HG03095 (cell line): ENCODE measurements at regions not wholly inside any gene's neighbourhood (a gene's known extent, or its start where the extent isn't known, plus 50 kb on each side); places are given as distances from the start of the nearest gene placed in this dataset.

ENCODE experiments used
- ATAC-seq: cut with Tn5 transposase; IDR thresholded peaks from one replicate; pipeline ENCODE4 v1.9.1; 2021; ENCODE audit warnings: moderate library complexity; ENCODE audit not compliant: unreplicated experiment

- no peak for ATAC-seq
These were observed 242.4 kb downstream of the LPIN1 start for GRCh38 chr2:11988691-11989353.

- ATAC-seq: no peak
These were observed 242.9 kb downstream of the LPIN1 start for GRCh38 chr2:11989354-11989703.

GRCh38 chr2:11990576-11990975 is 244.1 kb downstream of the LPIN1 start:
- no peak for ATAC-seq

GRCh38 chr2:11993749-11994148 is 247.3 kb downstream of the LPIN1 start:
- no peak for ATAC-seq

GRCh38 chr2:11995456-11995855 is 249.0 kb downstream of the LPIN1 start:
- no peak for ATAC-seq

GRCh38 chr2:11996618-11997017 is 250.2 kb downstream of the LPIN1 start:
- no peak for ATAC-seq

GRCh38 chr2:11997142-11997541 is 250.7 kb downstream of the LPIN1 start:
- no peak for ATAC-seq

GRCh38 chr2:11998218-11998617 is 251.8 kb downstream of the LPIN1 start:
- ATAC-seq: peak; percentile 49

- ATAC-seq: peak; percentile 51
These were observed 252.4 kb downstream of the LPIN1 start for GRCh38 chr2:11998626-11999378.

- no peak for ATAC-seq
These were observed 255.2 kb downstream of the LPIN1 start for GRCh38 chr2:12001621-12002020.

GRCh38 chr2:12002215-12002614 is 255.8 kb downstream of the LPIN1 start:
- ATAC-seq: no peak

GRCh38 chr2:12004713-12005112 is 258.3 kb downstream of the LPIN1 start:
- no peak for ATAC-seq

- peak; percentile 64 for ATAC-seq
These were observed 259.7 kb downstream of the LPIN1 start for GRCh38 chr2:12005886-12006681.

GRCh38 chr2:12006850-12007249 is 260.4 kb downstream of the LPIN1 start:
- ATAC-seq: no peak

GRCh38 chr2:12007282-12007681 is 260.9 kb downstream of the LPIN1 start:
- no peak for ATAC-seq

GRCh38 chr2:12008425-12009061 is 262.1 kb downstream of the LPIN1 start:
- ATAC-seq: peak; percentile 77

- ATAC-seq: no peak
These were observed 263.0 kb downstream of the LPIN1 start for GRCh38 chr2:12009323-12009905.

- no peak for ATAC-seq
These were observed 263.6 kb downstream of the LPIN1 start for GRCh38 chr2:12010059-12010458.

- ATAC-seq: no peak
These were observed 264.3 kb downstream of the LPIN1 start for GRCh38 chr2:12010779-12011178.

- no peak for ATAC-seq
These were observed 267.9 kb downstream of the LPIN1 start for GRCh38 chr2:12014088-12014960.
